GM21447 (cell line): ENCODE measurements at regions not wholly inside any gene's neighbourhood (a gene's known extent, or its start where the extent isn't known, plus 50 kb on each side); places are given as distances from the start of the nearest gene placed in this dataset.
"Not testable (repeated sequence)": the region's sequence is repeated elsewhere in the genome, so short reads cannot be mapped to it uniquely, and the experiment has no call there.

Experiments used
- ATAC-seq: cut with Tn5 transposase; IDR thresholded peaks from one replicate; pipeline ENCODE4 v1.9.1; 2021; ENCODE audit not compliant: unreplicated experiment

DNA sequence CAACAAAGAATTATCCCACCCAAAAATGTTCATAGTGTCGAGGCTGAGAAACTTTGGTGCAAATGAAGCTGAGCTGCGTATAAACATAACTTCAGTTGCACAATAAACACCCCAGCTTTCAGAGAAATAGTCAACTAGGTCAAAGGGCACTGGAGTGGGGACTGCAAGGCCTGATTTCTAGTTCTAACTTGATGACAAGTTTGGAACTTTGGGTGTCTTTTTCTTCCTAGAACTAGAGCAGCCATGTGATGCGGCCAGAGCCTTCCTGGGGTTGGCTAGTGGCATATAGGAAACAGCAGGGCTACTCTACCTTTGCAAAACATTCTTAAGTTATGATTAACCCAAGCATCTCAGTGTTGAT is 298.4 kb upstream of the AMIGO2 start:
- ATAC-seq, result no peak

DNA sequence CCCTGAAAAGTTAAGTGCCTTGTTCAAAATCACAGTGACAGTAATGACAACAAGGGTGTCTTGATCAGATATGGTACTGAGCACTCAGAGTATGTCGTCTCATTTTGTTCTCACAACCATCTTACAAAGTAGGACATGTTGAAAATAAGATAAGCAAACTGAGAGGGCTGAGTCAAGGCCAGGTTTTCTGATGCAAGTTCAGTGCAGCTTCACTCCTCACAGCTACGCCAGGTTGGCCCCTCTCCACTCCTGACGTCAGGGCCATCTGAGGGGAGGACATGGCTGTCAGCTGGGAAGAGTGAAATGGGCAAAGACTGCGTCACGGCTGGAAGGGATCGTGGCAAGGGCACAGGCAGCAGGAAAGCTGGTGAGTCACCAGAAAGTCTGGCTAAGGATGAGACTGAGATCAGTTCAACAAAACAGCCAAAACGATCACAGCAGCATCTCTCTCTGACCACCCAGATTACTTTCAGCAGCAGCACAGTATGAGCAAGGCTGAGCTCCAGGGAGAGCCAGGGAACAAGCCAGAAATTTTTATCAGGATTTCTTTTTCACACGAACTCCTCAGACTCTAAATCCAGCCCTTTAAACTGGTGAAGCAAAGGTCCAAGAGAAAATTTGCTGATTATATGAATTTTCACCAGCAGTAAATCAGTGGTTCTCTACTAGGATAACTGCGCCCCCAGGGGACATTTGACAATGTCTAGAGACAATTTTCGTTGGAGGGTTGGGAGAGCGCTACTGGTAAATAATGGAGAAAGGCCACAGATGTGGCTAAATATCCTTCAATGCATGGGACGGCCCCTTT is 297.9 kb upstream of the AMIGO2 start:
- no peak for ATAC-seq

DNA sequence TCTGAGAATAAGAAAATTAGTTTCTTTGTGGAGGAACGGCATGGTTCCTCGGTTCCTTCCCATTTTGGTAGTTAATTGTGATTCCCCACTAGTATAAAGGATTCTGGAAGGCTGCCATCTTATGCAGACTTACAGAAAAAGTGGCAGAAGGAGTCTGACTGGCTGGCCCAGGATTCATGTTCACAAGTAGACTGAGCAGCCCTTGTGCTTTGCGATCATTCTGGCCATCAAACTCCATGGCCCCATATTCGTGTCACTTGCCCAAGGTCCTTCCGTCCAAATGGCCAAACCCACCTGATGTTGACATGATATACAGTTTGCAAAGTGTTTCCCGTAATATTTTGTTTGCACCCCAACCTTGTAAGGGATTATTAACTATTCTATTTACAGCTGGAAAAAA is 297.2 kb upstream of the AMIGO2 start:
- ATAC-seq, result no peak

DNA sequence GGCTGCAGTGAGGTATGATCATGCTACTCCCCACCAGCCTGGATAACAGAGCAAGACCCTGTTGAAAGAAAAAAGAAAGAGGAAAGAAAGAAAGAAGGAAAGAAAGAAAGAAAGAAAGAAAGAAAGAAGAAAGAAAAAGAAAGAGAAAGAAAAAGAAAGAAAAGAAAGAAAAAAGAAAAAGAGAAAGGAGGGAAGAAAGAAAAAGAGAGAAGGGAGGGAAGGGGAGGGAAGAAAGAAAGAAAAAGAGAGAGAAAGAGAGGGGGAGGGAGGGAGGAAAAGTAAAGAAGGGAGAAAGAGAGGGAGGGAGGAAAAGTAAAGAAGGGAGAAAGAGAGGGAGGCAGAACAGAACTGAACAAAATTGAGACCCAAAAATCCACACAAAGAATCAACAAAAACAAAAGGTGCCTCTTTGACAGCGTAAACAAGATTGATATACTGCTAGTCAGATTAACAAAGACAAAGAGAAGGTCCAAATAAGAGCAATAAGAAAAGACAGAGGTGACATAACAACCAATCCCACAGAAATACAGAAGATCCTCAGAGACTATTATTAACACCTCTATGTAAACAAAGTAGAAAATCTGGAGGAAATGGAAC is 293.9 kb upstream of the AMIGO2 start:
- ATAC-seq, result no peak

DNA sequence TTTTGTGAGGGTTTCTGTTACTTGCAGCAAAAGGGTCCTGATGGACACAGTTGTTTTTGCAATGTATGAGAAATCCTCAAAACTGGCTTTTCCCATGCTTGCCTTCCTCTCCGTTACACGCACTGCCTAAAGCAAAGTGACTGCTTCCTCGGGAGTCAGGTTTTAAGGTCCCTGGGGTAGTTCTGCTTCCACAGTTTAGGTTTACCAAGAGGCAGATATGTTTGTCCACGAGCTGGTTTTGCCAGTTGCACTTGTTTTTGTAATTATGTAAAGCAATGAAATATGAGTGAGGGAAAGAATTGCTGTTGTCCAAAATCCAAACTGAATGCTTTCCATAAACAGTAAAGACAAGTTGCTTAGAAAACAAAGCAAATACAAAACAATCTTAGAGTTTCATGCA is 290.7 kb upstream of the AMIGO2 start:
- no peak for ATAC-seq

DNA sequence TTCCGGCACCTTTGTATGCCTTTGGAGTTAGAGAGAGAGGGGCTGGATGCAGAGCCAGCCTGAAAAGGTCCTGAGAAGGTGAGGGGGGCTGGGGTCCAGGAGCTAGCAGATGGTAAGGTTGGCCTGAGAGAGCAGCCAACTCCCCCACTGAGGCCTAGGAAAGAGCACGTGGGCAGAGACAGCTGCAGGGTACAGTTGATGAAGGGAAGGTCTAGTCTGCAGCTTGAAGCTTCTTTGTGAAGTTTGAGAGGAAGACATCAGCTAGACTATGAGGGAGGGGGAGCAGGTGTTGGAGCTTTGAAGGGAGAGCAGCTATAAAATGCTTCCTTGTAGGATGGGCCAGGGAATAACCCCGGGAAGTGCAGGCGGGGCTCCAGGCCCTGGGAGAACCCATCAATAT is 289.3 kb upstream of the AMIGO2 start:
- no peak for ATAC-seq

DNA sequence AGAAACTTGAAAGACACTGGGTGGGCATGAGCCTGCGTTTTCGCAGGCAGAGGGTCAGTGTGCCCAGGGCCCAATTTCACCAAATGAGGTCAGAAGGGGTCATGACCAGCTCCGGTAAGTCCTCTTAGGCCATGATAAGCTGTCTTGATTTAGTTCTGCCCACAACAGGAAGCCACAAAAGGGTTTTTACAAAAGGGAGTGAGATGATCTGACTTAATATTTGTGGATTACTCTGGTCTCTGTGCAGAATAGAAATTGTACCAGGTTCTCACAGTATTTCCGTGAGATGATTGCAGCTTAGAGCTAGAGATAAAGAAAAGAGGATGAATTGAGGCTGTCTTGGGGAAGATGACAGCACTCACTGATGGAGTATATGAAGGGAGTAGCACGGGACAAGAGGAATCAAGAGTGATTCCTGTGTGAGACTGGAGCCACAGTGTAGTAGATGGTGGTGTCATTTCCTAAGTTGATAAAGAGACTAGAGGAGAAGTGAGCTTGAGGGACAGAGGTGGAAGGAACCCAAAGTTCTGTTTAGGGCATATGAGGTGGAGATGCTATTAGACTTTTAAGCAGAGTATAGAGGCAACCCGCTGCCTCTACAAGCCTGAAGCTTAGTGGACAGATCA is 288.3 kb upstream of the AMIGO2 start:
- no peak for ATAC-seq

DNA sequence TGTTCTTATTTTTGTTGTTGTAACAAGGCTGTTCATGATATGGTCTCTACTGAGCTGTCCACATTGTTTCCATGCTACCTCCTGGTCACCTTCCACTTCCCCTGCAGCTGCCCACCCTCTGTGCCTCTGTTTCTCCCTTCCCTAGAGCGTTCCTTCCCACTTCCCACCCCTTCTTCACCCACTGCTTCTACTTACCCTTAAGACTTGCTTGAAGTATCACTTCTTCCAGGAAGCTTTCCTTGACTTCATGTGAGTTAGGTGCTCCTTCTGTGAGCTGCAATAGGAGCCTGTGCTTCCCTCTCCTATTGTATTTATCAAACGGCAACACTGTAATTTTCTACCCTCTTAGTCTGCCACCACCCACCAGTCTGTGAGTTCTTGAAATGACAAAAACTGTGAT is 286.8 kb upstream of the AMIGO2 start:
- ATAC-seq, result no peak

- no peak for ATAC-seq
These were observed 286.4 kb upstream of the AMIGO2 start for GRCh38 chr12:47366157-47366556.

DNA sequence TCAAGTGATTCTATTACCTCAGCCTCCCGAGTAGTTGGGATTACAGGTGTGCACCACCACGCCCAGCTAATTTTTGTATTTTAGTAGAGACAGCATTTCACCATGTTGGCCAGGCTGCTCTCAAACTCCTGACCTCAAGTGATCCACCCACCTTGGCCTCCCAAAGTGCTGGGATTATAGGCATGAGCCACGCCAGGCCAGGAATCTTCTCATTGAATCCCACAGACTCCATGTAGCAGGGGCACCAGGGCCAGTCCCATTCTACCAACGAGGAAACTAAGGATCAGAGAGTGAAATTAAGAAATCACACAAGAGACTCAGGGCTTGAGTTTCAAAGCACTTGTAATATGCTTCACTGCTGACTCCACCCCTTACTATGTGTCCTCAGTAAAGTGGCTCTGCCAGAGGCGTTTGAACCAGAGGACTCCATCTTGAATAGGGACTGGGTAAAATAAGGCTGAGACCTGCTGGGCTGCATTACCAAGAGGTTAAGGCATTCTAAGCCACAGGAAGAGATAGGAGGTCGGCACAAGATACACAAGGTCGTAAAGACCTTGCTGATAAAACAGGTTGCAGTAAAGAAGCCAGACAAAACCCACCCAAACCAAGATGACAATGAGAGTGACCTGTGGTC is 285.8 kb upstream of the AMIGO2 start:
- not testable (repeated sequence) for ATAC-seq

DNA sequence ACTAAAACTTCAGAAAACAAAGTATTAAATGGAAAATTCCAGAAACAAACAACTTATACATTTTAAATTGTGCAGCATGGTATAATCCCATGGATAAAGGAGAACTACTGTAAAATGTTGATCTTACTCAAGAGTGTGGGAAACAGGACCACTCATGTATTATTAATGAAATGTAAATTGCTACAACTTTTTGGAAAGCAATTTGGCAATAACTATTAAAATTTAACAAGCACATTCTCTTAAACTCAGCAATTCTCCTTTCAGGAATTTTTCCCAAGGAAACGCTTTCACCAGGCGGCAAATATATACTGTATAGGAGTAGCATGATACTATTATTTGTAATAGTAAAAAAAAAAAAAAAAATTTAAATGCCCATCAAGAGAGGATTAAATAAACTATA is 284.5 kb upstream of the AMIGO2 start:
- ATAC-seq, result no peak

DNA sequence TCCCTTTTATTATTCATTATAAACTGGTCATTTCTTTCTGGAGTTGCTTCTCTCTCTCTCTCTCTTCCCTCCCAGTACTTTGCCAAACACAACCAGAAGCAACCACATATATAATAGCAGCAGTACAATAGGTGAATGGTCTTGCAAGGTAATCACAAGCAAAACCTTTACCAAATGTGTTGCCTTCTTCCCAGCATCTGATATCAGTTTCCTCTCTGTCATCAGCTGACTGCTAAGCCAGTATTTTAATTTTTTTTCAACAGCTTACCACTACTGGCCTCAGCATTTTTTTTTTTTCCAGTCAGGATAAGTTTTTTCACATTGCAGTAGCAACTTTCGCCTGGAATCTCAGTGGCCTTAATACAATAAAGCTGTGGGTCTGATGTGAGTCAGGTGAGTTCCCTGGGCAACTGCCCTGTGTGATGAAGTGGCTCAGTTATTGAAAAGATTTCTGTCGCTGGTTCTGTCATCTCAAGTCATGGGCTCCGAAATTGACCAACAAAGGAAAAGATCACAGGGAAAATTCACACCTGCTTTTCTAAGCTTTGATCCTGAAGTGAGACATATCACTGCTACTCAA is 282.5 kb upstream of the AMIGO2 start:
- no peak for ATAC-seq

GRCh38 chr12:47361389-47362021 is 281.7 kb upstream of the AMIGO2 start:
- peak; percentile 83 for ATAC-seq

DNA sequence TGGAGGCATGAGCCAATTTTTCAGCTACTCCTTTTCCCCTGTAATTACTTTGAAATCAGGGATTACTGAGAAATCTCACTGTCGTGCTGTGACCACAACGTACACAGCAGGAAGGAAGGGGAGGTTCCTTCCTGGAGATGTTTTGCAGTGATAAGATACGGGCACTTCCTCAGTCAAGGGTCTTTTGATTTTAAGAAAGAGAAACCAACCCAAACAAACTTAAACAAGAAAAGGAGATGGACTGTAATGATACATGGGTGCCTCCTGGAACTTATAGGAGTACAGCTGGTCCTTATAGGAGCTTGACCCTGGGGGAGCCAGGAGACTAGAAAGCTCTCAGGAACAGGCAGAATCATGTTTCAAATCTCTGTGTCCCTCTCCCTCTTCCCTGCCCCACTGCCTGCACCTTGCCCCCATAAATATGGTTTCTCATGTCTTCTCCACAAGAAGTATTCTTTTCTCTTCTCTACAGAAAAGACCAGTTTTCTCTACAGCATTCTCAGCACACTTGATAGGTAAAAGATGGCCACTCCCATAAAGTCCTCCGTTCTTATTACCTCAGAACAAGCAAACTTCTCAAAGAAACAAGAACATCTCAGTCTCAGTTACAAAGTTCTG is 281.1 kb upstream of the AMIGO2 start:
- ATAC-seq, result peak; percentile 10

DNA sequence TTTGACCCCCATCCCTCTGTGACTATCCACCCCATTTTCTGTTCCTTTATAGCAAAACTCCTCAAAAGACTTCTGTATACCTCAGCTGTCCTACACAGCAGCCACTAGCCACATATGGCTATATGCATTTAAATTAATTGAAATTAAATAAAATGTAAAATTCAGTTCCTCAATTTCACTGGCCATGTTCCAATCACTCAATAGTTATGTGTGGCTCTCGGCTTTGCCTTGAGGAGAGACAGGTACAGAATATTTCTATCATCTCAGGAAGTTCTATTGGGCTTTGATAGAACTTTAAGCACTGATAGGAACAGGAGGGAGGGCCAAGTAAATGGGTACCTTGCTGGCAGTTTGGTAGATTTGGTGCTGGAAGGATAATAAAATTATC is 280.3 kb upstream of the AMIGO2 start:
- ATAC-seq, result no peak

GRCh38 chr12:47359310-47360092 is 279.7 kb upstream of the AMIGO2 start:
- no peak for ATAC-seq

DNA sequence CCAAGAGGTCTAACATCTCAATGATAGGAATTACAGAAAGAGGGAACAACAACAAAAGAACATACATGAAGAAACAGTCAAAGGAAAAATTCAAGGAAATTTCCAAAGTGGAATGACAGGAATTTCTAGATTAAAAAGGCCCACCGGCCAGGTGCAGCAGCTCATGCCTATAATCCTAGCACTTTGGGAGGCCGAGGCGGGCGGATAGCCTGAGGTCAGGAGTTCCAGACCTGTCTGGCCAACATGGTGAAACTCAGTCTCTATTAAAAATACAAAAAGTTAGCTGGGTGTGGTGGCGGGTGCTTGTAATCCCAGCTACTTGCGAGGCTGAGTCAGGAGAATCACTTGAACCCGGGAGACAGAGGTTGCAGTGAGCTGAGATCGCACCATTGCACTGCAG is 277.2 kb upstream of the AMIGO2 start:
- not testable (repeated sequence) for ATAC-seq

GRCh38 chr12:47356129-47356700 is 276.5 kb upstream of the AMIGO2 start:
- peak; percentile 81 for ATAC-seq

DNA sequence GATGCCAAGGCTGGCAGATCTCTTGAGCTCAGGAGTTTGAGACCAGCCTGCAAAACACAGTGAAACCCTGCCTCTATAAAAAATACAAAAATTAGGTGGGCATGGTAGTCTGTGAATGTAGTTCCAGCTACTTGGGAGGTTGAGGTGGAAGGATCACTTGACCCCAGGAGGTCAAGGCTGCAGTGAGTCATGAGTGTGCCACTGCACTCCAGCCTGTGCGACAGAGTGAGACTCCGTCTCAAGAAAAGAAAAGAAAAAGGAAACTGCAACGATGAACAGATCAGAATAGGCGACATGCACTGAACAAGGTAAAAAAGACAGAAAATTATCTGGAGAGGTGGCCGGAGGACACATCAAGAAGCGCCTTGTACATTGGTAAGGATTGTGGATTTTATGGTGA is 273.7 kb upstream of the AMIGO2 start:
- ATAC-seq, result no peak

GRCh38 chr12:47352067-47352466 is 272.3 kb upstream of the AMIGO2 start:
- no peak for ATAC-seq
